Ectodermal cell (in vitro differentiated cells): ENCODE measurements at regions not wholly inside any gene's neighbourhood (a gene's known extent, or its start where the extent isn't known, plus 50 kb on each side); places are given as distances from the start of the nearest gene placed in this dataset.

Source experiments
- H3K27ac ChIP-seq: 2 replicates; pipeline ENCODE4 v1.7.0; 2013; ENCODE audit warnings: mild to moderate bottlenecking, low read depth, low read length; ENCODE audit not compliant: insufficient read depth, poor library complexity, severe bottlenecking
- H3K27me3 ChIP-seq: 2 replicates; pipeline ENCODE4 v1.7.0; 2013; ENCODE audit warnings: mild to moderate bottlenecking, low read length; ENCODE audit not compliant: insufficient read depth, control insufficient read depth, poor library complexity, severe bottlenecking
- H3K36me3 ChIP-seq: one replicate; pipeline ENCODE4 v1.7.0; 2013; ENCODE audit warnings: low read length; ENCODE audit not compliant: control insufficient read depth, insufficient read depth
- H3K4me1 ChIP-seq: one replicate; pipeline ENCODE4 v1.7.0; 2013; ENCODE audit warnings: low read length; ENCODE audit not compliant: control insufficient read depth, insufficient read depth
- H3K4me3 ChIP-seq: 2 replicates; pipeline ENCODE4 v1.7.0; 2013; ENCODE audit warnings: low read depth, low read length, control low read depth; ENCODE audit not compliant: insufficient read depth
- H3K9me3 ChIP-seq: 2 replicates; pipeline ENCODE4 v1.7.0; 2013; ENCODE audit warnings: mild to moderate bottlenecking, low read length, moderate library complexity; ENCODE audit not compliant: control insufficient read depth
- WGBS, 2 experiments: methylation state at CpG; one replicate each; pipeline ENCODE4 v1.1.7; 2013; ENCODE audit warnings: missing lambda C conversion rate in 2 of 2; 5-methylcytosine and 5-hydroxymethylcytosine counted together

- Histone ChIP-seq H3K4me3 (no peak overlapping the region), H3K36me3 (no peaks in the 10 kb centered on the region), H3K4me1 (no peaks in the 10 kb centered on the region), H3K27me3 (no peaks in the 10 kb centered on the region), H3K27ac (no peak overlapping the region), H3K9me3 (no peaks in the 10 kb centered on the region)
- 87 to 93% methylated on average over 5 of the region's 5 CpGs for WGBS, 2 experiments
Measured at GRCh38 chr5:67366691-67367395, 170.2 kb upstream of the CD180 start.

DNA sequence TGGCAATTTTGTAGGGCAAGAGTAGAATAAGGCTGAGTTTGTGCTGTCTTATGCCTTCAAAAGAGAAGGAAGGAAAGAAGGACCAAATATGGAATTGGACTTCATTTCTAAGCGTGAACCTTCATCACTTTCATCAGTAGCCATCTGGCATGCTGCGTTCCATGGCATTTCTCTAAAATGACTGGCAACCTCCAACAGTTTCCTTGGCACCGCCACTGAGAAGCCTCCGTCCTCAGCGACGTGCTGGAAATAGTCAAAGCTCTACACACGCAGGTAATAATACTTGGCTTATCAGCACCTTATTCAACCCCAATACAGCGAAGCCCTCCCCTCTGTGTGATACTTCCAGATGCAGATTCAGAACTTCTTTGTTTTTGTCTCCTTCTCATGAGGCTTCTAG lies 169.7 kb upstream of the CD180 start:
- Histone ChIP-seq H3K4me1 (no peaks in the 10 kb centered on the region), H3K27ac (no peak overlapping the region), H3K4me3 (no peak overlapping the region), H3K9me3 (no peaks in the 10 kb centered on the region), H3K27me3 (no peaks in the 10 kb centered on the region), H3K36me3 (no peaks in the 10 kb centered on the region)
- WGBS, 2 experiments: 95% methylated on average over 8 of the region's 8 CpGs

DNA sequence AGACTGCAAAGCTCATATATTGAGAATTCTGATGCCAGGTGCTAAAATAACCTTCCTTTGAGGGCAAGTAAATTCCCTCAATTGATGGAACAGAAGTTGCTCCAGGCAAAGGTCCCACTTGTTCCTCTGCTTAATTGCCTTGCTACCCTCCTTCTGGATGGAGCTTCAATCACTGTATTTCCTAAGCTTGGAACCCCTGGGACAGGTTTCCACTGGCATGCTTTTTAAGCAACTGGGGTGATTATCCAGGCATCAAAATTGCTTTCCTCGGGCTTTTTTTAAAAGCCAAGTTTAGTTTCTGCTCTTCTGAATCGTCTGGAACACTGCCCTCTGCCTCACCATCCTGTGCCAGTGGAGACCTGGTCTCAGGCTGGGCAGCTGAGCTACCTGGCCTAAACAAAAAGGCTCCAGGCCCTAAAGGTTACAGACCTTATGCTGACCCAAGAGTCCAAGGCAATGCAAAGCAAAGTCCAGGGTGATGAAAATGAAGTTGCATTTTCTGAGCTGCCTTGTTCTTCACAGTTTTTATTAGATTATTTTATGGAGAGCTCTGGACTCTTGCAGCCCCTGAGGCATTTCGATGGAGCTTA lies 167.9 kb upstream of the CD180 start:
- H3K36me3 ChIP-seq: no peaks in the 10 kb centered on the region
- H3K27me3 ChIP-seq: no peaks in the 10 kb centered on the region
- no peak overlapping the region for H3K27ac ChIP-seq
- H3K4me1 ChIP-seq: no peaks in the 10 kb centered on the region
- H3K9me3 ChIP-seq: no peaks in the 10 kb centered on the region
- H3K4me3 ChIP-seq: no peak overlapping the region
- 90% methylated on average over 3 of the region's 3 CpGs for WGBS, 2 experiments

DNA sequence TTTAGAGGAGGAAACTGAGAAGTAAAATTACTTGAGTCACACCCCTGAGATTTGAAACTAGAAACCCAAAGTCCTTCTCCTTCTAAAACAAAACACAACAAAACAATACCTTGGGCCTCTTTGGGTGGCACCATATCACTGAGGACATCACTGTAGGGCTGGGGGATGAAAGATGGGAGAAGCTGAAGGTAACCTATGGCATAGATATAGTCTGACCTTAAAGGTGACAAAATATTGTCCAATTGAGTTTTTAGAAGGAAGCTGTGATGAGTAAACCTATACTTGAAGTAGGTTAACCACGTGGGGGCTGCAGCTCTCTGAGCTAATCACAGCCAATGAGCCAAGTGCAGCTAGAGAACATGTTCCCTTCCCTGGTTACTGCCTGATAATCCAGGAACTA lies 167.4 kb upstream of the CD180 start:
- no peaks in the 10 kb centered on the region for H3K4me1 ChIP-seq
- no peaks in the 10 kb centered on the region for H3K36me3 ChIP-seq
- no peaks in the 10 kb centered on the region for H3K27me3 ChIP-seq
- H3K4me3 ChIP-seq: no peak overlapping the region
- H3K27ac ChIP-seq: no peak overlapping the region
- H3K9me3 ChIP-seq: no peaks in the 10 kb centered on the region
- 65 to 80% methylated on average over 1 of the region's 1 CpG for WGBS, 2 experiments

- Histone ChIP-seq H3K9me3 (no peaks in the 10 kb centered on the region), H3K27ac (no peak overlapping the region), H3K4me3 (no peak overlapping the region), H3K27me3 (no peaks in the 10 kb centered on the region), H3K36me3 (no peaks in the 10 kb centered on the region), H3K4me1 (no peaks in the 10 kb centered on the region)
- WGBS, 2 experiments: 89 to 94% methylated on average over 5 of the region's 5 CpGs
Measured at GRCh38 chr5:67363180-67363709, 166.6 kb upstream of the CD180 start.

DNA sequence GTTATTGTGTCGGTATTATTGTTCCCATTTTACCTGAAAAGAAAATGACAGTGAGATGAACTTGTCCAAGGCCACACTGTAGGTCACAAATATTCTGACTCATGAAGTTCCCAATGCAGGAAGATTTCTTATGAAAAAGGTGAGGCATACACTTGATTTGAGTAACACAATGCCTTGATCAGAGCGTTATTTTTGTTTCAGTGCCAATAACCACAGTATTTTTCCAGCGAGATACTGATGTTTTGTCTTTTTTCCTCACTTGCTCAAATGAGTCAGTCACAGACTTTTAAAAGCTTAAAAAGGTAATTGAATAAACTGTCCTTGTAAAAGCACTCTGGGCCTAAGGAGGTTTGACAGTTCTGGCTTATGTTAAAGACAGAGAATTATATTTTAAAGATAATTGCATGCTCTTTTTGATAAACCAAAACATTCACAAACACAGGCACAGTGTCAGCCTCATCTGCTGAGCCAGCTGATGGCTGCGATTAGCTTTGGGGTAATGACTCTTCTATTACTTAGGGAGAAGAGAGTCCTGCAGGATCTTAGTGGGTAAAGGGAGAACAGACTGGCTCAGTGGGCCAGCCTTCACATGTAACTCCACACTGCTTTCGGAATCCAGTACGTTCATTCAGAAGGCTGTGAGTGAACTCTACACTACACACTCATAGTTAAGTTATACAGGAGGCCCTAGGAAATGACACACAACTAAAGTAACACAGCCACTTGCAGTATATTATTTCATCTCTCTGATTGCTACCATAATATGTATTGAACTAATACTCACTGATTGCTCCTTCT lies 165.5 kb upstream of the CD180 start:
- 95 to 99% methylated on average over 6 of the region's 6 CpGs for WGBS, 2 experiments
- no peak overlapping the region for H3K4me3 ChIP-seq
- no peaks in the 10 kb centered on the region for H3K36me3 ChIP-seq
- no peaks in the 10 kb centered on the region for H3K27me3 ChIP-seq
- no peaks in the 10 kb centered on the region for H3K9me3 ChIP-seq
- no peaks in the 10 kb centered on the region for H3K4me1 ChIP-seq
- H3K27ac ChIP-seq: no peak overlapping the region

DNA sequence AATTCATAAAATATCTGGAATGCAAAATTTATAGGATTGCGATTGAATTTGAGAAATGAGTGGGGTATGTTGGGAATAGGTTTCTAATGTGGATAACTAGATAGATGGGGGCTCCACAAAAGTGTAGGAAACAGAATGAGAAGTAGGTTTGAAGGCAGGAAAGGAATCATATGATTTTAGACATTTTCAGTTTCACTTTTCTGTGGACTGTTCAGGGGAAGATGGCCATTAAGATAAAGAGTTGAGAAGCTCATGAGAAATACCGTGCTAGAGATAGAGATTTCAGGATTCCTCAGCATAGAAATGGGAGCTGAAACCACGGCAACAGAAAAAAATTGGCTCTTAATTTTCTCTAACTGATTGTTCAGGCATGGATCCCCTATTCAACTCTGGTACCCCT lies 163.4 kb upstream of the CD180 start:
- Histone ChIP-seq H3K9me3 (no peaks in the 10 kb centered on the region), H3K27ac (no peak overlapping the region), H3K4me1 (no peaks in the 10 kb centered on the region), H3K27me3 (no peaks in the 10 kb centered on the region), H3K4me3 (no peak overlapping the region), H3K36me3 (no peaks in the 10 kb centered on the region)
- WGBS, 2 experiments: 95 to 98% methylated on average over 3 of the region's 3 CpGs

DNA sequence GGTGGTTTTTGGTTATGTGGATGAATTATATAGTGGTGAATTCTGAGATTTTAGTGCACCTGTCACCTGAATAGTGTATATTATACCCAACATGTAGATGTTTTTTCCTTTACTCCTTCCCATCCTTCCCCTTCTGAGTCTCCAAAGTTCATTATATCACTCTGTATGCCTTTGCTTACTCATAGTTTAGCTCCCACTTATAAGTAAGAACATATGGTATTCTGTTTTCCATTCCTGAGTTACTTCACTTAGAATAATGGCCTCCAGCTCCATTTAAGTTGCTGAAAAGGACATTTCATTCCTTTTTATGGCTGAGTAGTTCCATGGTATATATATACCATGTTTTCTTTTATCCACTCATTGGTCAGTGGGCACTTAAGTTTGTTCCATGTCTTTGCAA lies 161.6 kb upstream of the CD180 start:
- peaks cover 7% of the 10 kb centered on the region for H3K4me1 ChIP-seq
- no peaks in the 10 kb centered on the region for H3K9me3 ChIP-seq
- no peak overlapping the region for H3K4me3 ChIP-seq
- no peak overlapping the region for H3K27ac ChIP-seq
- H3K36me3 ChIP-seq: no peaks in the 10 kb centered on the region
- no peaks in the 10 kb centered on the region for H3K27me3 ChIP-seq

GRCh38 chr5:67355120-67355713 lies 158.6 kb upstream of the CD180 start:
- Histone ChIP-seq H3K9me3 (no peaks in the 10 kb centered on the region), H3K4me1 (peaks cover 7% of the 10 kb centered on the region), H3K27me3 (no peaks in the 10 kb centered on the region), H3K36me3 (no peaks in the 10 kb centered on the region), H3K27ac (no peak overlapping the region), H3K4me3 (no peak overlapping the region)
- WGBS, 2 experiments: 94 to 98% methylated on average over 5 to 6 of the region's 6 CpGs
